HG03520 (cell line): ENCODE measurements at regions not wholly inside any gene's neighbourhood (a gene's known extent, or its start where the extent isn't known, plus 50 kb on each side); places are given as distances from the start of the nearest gene placed in this dataset.
"Not testable (repeated sequence)": the region's sequence is repeated elsewhere in the genome, so short reads cannot be mapped to it uniquely, and the experiment has no call there.

Experiments
- ATAC-seq: cut with Tn5 transposase; IDR thresholded peaks from one replicate; pipeline ENCODE4 v1.9.1; 2021; ENCODE audit warnings: mild to moderate bottlenecking, moderate library complexity; ENCODE audit not compliant: unreplicated experiment

- no peak for ATAC-seq
Observed at GRCh38 chr4:134636338-134637051, 434.9 kb upstream of the PABPC4L start.

GRCh38 chr4:134634301-134634700, 432.7 kb upstream of the PABPC4L start:
- no peak for ATAC-seq

GRCh38 chr4:134632056-134632455, 430.5 kb upstream of the PABPC4L start:
- ATAC-seq, result no peak

GRCh38 chr4:134628066-134628465, 426.5 kb upstream of the PABPC4L start:
- no peak for ATAC-seq

- ATAC-seq, result no peak
Observed at GRCh38 chr4:134627366-134627765, 425.8 kb upstream of the PABPC4L start.

- ATAC-seq, result no peak
Observed at GRCh38 chr4:134624365-134624764, 422.8 kb upstream of the PABPC4L start.

- not testable (repeated sequence) for ATAC-seq
Observed at GRCh38 chr4:134622626-134623575, 421.3 kb upstream of the PABPC4L start.

GRCh38 chr4:134622199-134622598, 420.6 kb upstream of the PABPC4L start:
- no peak for ATAC-seq

- not testable (repeated sequence) for ATAC-seq
Observed at GRCh38 chr4:134621715-134622114, 420.1 kb upstream of the PABPC4L start.

- ATAC-seq, result no peak
Observed at GRCh38 chr4:134610956-134611355, 409.4 kb upstream of the PABPC4L start.

GRCh38 chr4:134610172-134610571, 408.6 kb upstream of the PABPC4L start:
- ATAC-seq, result no peak

GRCh38 chr4:134601706-134602105, 400.1 kb upstream of the PABPC4L start:
- no peak for ATAC-seq

GRCh38 chr4:134591326-134591725, 389.7 kb upstream of the PABPC4L start:
- no peak for ATAC-seq

GRCh38 chr4:134585972-134586371, 384.4 kb upstream of the PABPC4L start:
- ATAC-seq, result no peak

- no peak for ATAC-seq
Observed at GRCh38 chr4:134567461-134567860, 365.9 kb upstream of the PABPC4L start.

GRCh38 chr4:134560728-134561127, 359.1 kb upstream of the PABPC4L start:
- ATAC-seq, result no peak

- no peak for ATAC-seq
Observed at GRCh38 chr4:134552063-134552462, 350.5 kb upstream of the PABPC4L start.

- ATAC-seq, result no peak
Observed at GRCh38 chr4:134551348-134551747, 349.8 kb upstream of the PABPC4L start.

GRCh38 chr4:134548052-134548628, 346.6 kb upstream of the PABPC4L start:
- no peak for ATAC-seq

GRCh38 chr4:134546279-134546678, 344.7 kb upstream of the PABPC4L start:
- no peak for ATAC-seq

GRCh38 chr4:134544303-134544770, 342.7 kb upstream of the PABPC4L start:
- ATAC-seq, result no peak
